ENCODE measurements at regions not wholly inside any gene's neighbourhood (a gene's known extent, or its start where the extent isn't known, plus 50 kb on each side); places are given as distances from the start of the nearest gene placed in this dataset.

- ChIA-PET POLR2A (ENCODE audit: partially characterized antibody) (no interaction called here), CTCF (ENCODE audit: partially characterized antibody) (no interaction called here)
- Histone ChIP-seq H3K36me3 (ENCODE audit: control insufficient read depth in 2 of 4, insufficient read depth in 4 of 4, low read length in 3 of 4) (no peaks in the 10 kb centered on the region), H3K79me1 (ENCODE audit: low read depth, low read length) (no peaks in the 10 kb centered on the region), H2AFZ (ENCODE audit: low read length) (no peak overlapping the region), H2AK5ac (ENCODE audit: low read depth, low read length) (no peak overlapping the region), H4K91ac (replicated peaks; ENCODE audit: insufficient read length, low read length) (no peak overlapping the region), H2BK12ac (ENCODE audit: low read depth, low read length) (no peak overlapping the region), H3K27me3 (replicated peaks in 1 of 4; ENCODE audit: control insufficient read depth in 3 of 4, extremely low read depth in 1 of 4, insufficient read depth in 3 of 4, low read length in 3 of 4) (no peaks in the 10 kb centered on the region), H3K79me2 (ENCODE audit: control insufficient read depth in 1 of 2, insufficient read depth in 2 of 2, low read length in 2 of 2) (no peaks in the 10 kb centered on the region), H3K56ac (replicated peaks; ENCODE audit: insufficient read length, low read depth, low read length) (no peak overlapping the region), H3K9ac (replicated peaks in 1 of 4; ENCODE audit: extremely low read depth in 1 of 4, low read depth in 3 of 4, low read length in 3 of 4) (no peak overlapping the region), H3K4me2 (ENCODE audit: insufficient read depth in 1 of 2, low read depth in 2 of 2, low read length in 2 of 2) (no peak overlapping the region), H3K14ac (ENCODE audit: insufficient read length) (no peak overlapping the region), H4K20me1 (replicated peaks in 1 of 2; ENCODE audit: control insufficient read depth in 1 of 2, insufficient read depth in 2 of 2, low read length in 2 of 2) (no peaks in the 10 kb centered on the region), H4K5ac (ENCODE audit: insufficient read length, low read depth, low read length) (no peak overlapping the region), H3K9me3 (ENCODE audit: insufficient read depth in 2 of 2, low read depth in 1 of 2, low read length in 1 of 2) (0 out of 4 replicates have a peak, but pooled peaks cover 0 to 3% of the 10 kb centered on the region in 2 experiments), H3K18ac (ENCODE audit: extremely low read depth, low read length) (no peak overlapping the region), H3K23me2 (ENCODE audit: low read depth, low read length) (no peaks in the 10 kb centered on the region), H3K4me3 (ENCODE audit: extremely low read depth in 1 of 4, insufficient read depth in 2 of 4, low read depth in 3 of 4, low read length in 4 of 4) (no peak overlapping the region), H2BK5ac (ENCODE audit: low read depth, low read length) (no peak overlapping the region), H3K27ac (ENCODE audit: low read depth, low read length) (no peak overlapping the region), H2BK15ac (ENCODE audit: low read length) (no peak overlapping the region), H3K23ac (ENCODE audit: insufficient read length) (no peak overlapping the region), H2BK120ac (replicated peaks; ENCODE audit: low read depth, low read length) (no peak overlapping the region), H3K4ac (replicated peaks; ENCODE audit: insufficient read length, low read depth, low read length) (no peak overlapping the region), H4K8ac (ENCODE audit: extremely low read depth, insufficient read depth, low read length) (no peak overlapping the region), H3K4me1 (replicated peaks in 1 of 4; ENCODE audit: control insufficient read depth in 3 of 4, insufficient read depth in 4 of 4, low read length in 3 of 4) (no peaks in the 10 kb centered on the region), H2BK20ac (ENCODE audit: low read length) (no peak overlapping the region)
- WGBS, 2 experiments (ENCODE audit: extremely low coverage in 1 of 2, insufficient coverage in 1 of 2, insufficient read length in 1 of 2, insufficient replicate concordance in 2 of 2, low coverage in 1 of 2, low lambda C conversion rate in 2 of 2, missing lambda C conversion rate in 1 of 2), result 93% methylated on average over 1 of the region's 1 CpG; no CpG with 5 or more reads in 1 of the 2 experiments
- FAIRE-seq (no peak), DNase-seq (ENCODE audit: low read depth in 1 of 2, low spot score in 2 of 2) (no peak)
- TF ChIP-seq SP2 (IDR thresholded peaks at IDR 0.05; ENCODE audit: low read length), result no peak
- no peak for TF ChIP-seq BRCA1 (IDR thresholded peaks at IDR 0.05; ENCODE audit: low read depth, low read length)
- TF ChIP-seq, protein P1, sequence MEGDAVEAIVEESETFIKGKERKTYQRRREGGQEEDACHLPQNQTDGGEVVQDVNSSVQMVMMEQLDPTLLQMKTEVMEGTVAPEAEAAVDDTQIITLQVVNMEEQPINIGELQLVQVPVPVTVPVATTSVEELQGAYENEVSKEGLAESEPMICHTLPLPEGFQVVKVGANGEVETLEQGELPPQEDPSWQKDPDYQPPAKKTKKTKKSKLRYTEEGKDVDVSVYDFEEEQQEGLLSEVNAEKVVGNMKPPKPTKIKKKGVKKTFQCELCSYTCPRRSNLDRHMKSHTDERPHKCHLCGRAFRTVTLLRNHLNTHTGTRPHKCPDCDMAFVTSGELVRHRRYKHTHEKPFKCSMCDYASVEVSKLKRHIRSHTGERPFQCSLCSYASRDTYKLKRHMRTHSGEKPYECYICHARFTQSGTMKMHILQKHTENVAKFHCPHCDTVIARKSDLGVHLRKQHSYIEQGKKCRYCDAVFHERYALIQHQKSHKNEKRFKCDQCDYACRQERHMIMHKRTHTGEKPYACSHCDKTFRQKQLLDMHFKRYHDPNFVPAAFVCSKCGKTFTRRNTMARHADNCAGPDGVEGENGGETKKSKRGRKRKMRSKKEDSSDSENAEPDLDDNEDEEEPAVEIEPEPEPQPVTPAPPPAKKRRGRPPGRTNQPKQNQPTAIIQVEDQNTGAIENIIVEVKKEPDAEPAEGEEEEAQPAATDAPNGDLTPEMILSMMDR (IDR thresholded peaks at IDR 0.05; ENCODE audit: control extremely low read depth in 1 of 3, insufficient read depth in 1 of 3, low read depth in 1 of 3, low read length in 3 of 3), result no peak
- TF ChIP-seq SRF (IDR thresholded peaks at IDR 0.05; ENCODE audit: low read depth, low read length), result no peak
- TF ChIP-seq CREB1 (IDR thresholded peaks at IDR 0.05), result no peak
- TF ChIP-seq, protein P2, sequence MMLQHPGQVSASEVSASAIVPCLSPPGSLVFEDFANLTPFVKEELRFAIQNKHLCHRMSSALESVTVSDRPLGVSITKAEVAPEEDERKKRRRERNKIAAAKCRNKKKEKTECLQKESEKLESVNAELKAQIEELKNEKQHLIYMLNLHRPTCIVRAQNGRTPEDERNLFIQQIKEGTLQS (IDR thresholded peaks at IDR 0.05; ENCODE audit: insufficient read depth, low read depth, low read length), result no peak
- no peak for TF ChIP-seq NRF1 (IDR thresholded peaks at IDR 0.05; ENCODE audit: low read depth, low read length)
- TF ChIP-seq SIX5 (IDR thresholded peaks at IDR 0.05; ENCODE audit: low read depth, low read length), result no peak
- TF ChIP-seq TCF12 (IDR thresholded peaks at IDR 0.05; ENCODE audit: low read depth, low read length), result no peak
- TF ChIP-seq EGR1 (IDR thresholded peaks at IDR 0.05; ENCODE audit: borderline replicate concordance, low read depth, low read length), result no peak
- TF ChIP-seq ATF2 (IDR thresholded peaks at IDR 0.05; ENCODE audit: low read length), result no peak
Observed at GRCh38 chr10:81594991-81595390, 280.0 kb upstream of the NRG3 start.
